ENCODE measurements at regions not wholly inside any gene's neighbourhood (a gene's known extent, or its start where the extent isn't known, plus 50 kb on each side); places are given as distances from the start of the nearest gene placed in this dataset.

GRCh38 chr4:29295280-29295679 lies 1424.9 kb upstream of the PCDH7 start:
- no peak overlapping the region for H3K4me3 Mint-ChIP-seq

More at GRCh38 chr4:29295280-29295679, 1424.9 kb upstream of the PCDH7 start:
- peaks cover 1% of the 10 kb centered on the region for H3K27me3 Mint-ChIP-seq (ENCODE audit: insufficient read depth, low read depth, poor library complexity)
- H3K4me1 Mint-ChIP-seq = no peaks in the 10 kb centered on the region
- no peaks in the 10 kb centered on the region for H3K36me3 ChIP-seq (ENCODE audit: insufficient read depth)
- DNase-seq (ENCODE audit: low spot score) = no peak
- no peak overlapping the region for H3K4me2 ChIP-seq
- no peaks in the 10 kb centered on the region for H3F3A ChIP-seq (replicated peaks; ENCODE audit: low read depth)
- no peaks in the 10 kb centered on the region for H3K9me2 ChIP-seq (ENCODE audit: insufficient read depth)
- no peaks in the 10 kb centered on the region for H3K79me2 ChIP-seq (replicated peaks; ENCODE audit: insufficient read depth)
- no peaks in the 10 kb centered on the region for H3K9me3 Mint-ChIP-seq
- no peak overlapping the region for H3K27ac Mint-ChIP-seq
- H3K27me3 ChIP-seq (ENCODE audit: insufficient read depth) = no peaks in the 10 kb centered on the region
- no peaks in the 10 kb centered on the region for H3K4me1 ChIP-seq (ENCODE audit: insufficient read depth)
- no peaks in the 10 kb centered on the region for H4K20me1 ChIP-seq (replicated peaks; ENCODE audit: insufficient read depth)
- ATAC-seq = no peak
- no peak overlapping the region for H3K27ac ChIP-seq (ENCODE audit: low read depth)
- no peaks in the 10 kb centered on the region for H3K36me3 Mint-ChIP-seq (ENCODE audit: low read depth)
- TF ChIP-seq JUNB (IDR thresholded peaks at IDR 0.05; ENCODE audit: unreplicated experiment) (no peak), POLR2AphosphoS5 (IDR thresholded peaks at IDR 0.05; ENCODE audit: low read depth) (no peak), STAT1 (IDR thresholded peaks at IDR 0.05; ENCODE audit: unreplicated experiment) (no peak), NANOG (IDR thresholded peaks at IDR 0.05; ENCODE audit: borderline replicate concordance) (no peak), EZH2phosphoT487 (IDR thresholded peaks at IDR 0.05; ENCODE audit: unreplicated experiment) (no peak), EZH2 (IDR thresholded peaks at IDR 0.05; ENCODE audit: low read depth, unreplicated experiment) (no peak), ZNF331 (CRISPR knock-in tag; IDR thresholded peaks at IDR 0.05; ENCODE audit: low read depth) (no peak), ZNF114 (CRISPR knock-in tag; IDR thresholded peaks at IDR 0.05) (no peak), CREB1 (CRISPR knock-in tag; IDR thresholded peaks at IDR 0.05; ENCODE audit: low read depth) (no peak)
- TF ChIP-seq, protein P1, sequence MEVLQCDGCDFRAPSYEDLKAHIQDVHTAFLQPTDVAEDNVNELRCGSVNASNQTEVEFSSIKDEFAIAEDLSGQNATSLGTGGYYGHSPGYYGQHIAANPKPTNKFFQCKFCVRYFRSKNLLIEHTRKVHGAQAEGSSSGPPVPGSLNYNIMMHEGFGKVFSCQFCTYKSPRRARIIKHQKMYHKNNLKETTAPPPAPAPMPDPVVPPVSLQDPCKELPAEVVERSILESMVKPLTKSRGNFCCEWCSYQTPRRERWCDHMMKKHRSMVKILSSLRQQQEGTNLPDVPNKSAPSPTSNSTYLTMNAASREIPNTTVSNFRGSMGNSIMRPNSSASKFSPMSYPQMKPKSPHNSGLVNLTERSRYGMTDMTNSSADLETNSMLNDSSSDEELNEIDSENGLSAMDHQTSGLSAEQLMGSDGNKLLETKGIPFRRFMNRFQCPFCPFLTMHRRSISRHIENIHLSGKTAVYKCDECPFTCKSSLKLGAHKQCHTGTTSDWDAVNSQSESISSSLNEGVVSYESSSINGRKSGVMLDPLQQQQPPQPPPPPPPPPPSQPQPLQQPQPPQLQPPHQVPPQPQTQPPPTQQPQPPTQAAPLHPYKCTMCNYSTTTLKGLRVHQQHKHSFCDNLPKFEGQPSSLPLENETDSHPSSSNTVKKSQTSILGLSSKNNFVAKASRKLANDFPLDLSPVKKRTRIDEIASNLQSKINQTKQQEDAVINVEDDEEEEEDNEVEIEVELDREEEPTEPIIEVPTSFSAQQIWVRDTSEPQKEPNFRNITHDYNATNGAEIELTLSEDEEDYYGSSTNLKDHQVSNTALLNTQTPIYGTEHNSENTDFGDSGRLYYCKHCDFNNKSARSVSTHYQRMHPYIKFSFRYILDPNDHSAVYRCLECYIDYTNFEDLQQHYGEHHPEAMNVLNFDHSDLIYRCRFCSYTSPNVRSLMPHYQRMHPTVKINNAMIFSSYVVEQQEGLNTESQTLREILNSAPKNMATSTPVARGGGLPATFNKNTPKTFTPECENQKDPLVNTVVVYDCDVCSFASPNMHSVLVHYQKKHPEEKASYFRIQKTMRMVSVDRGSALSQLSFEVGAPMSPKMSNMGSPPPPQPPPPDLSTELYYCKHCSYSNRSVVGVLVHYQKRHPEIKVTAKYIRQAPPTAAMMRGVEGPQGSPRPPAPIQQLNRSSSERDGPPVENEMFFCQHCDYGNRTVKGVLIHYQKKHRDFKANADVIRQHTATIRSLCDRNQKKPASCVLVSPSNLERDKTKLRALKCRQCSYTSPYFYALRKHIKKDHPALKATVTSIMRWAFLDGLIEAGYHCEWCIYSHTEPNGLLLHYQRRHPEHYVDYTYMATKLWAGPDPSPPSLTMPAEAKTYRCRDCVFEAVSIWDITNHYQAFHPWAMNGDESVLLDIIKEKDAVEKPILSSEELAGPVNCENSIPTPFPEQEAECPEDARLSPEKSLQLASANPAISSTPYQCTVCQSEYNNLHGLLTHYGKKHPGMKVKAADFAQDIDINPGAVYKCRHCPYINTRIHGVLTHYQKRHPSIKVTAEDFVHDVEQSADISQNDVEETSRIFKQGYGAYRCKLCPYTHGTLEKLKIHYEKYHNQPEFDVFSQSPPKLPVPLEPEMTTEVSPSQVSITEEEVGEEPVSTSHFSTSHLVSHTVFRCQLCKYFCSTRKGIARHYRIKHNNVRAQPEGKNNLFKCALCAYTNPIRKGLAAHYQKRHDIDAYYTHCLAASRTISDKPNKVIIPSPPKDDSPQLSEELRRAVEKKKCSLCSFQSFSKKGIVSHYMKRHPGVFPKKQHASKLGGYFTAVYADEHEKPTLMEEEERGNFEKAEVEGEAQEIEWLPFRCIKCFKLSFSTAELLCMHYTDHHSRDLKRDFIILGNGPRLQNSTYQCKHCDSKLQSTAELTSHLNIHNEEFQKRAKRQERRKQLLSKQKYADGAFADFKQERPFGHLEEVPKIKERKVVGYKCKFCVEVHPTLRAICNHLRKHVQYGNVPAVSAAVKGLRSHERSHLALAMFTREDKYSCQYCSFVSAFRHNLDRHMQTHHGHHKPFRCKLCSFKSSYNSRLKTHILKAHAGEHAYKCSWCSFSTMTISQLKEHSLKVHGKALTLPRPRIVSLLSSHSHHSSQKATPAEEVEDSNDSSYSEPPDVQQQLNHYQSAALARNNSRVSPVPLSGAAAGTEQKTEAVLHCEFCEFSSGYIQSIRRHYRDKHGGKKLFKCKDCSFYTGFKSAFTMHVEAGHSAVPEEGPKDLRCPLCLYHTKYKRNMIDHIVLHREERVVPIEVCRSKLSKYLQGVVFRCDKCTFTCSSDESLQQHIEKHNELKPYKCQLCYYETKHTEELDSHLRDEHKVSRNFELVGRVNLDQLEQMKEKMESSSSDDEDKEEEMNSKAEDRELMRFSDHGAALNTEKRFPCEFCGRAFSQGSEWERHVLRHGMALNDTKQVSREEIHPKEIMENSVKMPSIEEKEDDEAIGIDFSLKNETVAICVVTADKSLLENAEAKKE (CRISPR knock-in tag; IDR thresholded peaks at IDR 0.05) = no peak
- TF ChIP-seq, protein P2, sequence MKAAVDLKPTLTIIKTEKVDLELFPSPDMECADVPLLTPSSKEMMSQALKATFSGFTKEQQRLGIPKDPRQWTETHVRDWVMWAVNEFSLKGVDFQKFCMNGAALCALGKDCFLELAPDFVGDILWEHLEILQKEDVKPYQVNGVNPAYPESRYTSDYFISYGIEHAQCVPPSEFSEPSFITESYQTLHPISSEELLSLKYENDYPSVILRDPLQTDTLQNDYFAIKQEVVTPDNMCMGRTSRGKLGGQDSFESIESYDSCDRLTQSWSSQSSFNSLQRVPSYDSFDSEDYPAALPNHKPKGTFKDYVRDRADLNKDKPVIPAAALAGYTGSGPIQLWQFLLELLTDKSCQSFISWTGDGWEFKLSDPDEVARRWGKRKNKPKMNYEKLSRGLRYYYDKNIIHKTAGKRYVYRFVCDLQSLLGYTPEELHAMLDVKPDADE (IDR thresholded peaks at IDR 0.05) = no peak
- TF ChIP-seq, protein P3, sequence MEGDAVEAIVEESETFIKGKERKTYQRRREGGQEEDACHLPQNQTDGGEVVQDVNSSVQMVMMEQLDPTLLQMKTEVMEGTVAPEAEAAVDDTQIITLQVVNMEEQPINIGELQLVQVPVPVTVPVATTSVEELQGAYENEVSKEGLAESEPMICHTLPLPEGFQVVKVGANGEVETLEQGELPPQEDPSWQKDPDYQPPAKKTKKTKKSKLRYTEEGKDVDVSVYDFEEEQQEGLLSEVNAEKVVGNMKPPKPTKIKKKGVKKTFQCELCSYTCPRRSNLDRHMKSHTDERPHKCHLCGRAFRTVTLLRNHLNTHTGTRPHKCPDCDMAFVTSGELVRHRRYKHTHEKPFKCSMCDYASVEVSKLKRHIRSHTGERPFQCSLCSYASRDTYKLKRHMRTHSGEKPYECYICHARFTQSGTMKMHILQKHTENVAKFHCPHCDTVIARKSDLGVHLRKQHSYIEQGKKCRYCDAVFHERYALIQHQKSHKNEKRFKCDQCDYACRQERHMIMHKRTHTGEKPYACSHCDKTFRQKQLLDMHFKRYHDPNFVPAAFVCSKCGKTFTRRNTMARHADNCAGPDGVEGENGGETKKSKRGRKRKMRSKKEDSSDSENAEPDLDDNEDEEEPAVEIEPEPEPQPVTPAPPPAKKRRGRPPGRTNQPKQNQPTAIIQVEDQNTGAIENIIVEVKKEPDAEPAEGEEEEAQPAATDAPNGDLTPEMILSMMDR (conservative IDR thresholded peaks at IDR 0.05; ENCODE audit: low read depth in 2 of 2) = no peak
- TF ChIP-seq, protein P4, sequence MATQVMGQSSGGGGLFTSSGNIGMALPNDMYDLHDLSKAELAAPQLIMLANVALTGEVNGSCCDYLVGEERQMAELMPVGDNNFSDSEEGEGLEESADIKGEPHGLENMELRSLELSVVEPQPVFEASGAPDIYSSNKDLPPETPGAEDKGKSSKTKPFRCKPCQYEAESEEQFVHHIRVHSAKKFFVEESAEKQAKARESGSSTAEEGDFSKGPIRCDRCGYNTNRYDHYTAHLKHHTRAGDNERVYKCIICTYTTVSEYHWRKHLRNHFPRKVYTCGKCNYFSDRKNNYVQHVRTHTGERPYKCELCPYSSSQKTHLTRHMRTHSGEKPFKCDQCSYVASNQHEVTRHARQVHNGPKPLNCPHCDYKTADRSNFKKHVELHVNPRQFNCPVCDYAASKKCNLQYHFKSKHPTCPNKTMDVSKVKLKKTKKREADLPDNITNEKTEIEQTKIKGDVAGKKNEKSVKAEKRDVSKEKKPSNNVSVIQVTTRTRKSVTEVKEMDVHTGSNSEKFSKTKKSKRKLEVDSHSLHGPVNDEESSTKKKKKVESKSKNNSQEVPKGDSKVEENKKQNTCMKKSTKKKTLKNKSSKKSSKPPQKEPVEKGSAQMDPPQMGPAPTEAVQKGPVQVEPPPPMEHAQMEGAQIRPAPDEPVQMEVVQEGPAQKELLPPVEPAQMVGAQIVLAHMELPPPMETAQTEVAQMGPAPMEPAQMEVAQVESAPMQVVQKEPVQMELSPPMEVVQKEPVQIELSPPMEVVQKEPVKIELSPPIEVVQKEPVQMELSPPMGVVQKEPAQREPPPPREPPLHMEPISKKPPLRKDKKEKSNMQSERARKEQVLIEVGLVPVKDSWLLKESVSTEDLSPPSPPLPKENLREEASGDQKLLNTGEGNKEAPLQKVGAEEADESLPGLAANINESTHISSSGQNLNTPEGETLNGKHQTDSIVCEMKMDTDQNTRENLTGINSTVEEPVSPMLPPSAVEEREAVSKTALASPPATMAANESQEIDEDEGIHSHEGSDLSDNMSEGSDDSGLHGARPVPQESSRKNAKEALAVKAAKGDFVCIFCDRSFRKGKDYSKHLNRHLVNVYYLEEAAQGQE (IDR thresholded peaks at IDR 0.05; ENCODE audit: unreplicated experiment) = no peak
- H3K4me3 ChIP-seq = no peak overlapping the region
- H2AFZ ChIP-seq = no peak overlapping the region
